ENCODE measurements at regions not wholly inside any gene's neighbourhood (a gene's known extent, or its start where the extent isn't known, plus 50 kb on each side); places are given as distances from the start of the nearest gene placed in this dataset.

- Histone ChIP-seq H3K36me3 (ENCODE audit: insufficient read depth, low read depth, low read length) (no peaks in the 10 kb centered on the region), H3K9me3 (ENCODE audit: insufficient read depth, low read depth, low read length) (no peaks in the 10 kb centered on the region), H3K9ac (ENCODE audit: low read depth, low read length) (no peak overlapping the region), H3K4me1 (ENCODE audit: insufficient read depth, low read length) (no peaks in the 10 kb centered on the region; the same call in 1 of the 2 replicates), H3K4me3 (ENCODE audit: low read length) (no peak overlapping the region), H3K27me3 (ENCODE audit: insufficient read depth, low read length) (no peaks in the 10 kb centered on the region), H3K27ac (ENCODE audit: low read length) (no peak overlapping the region)
Observed at GRCh38 chr3:178304758-178305467, 231.3 kb upstream of the KCNMB2 start.

GRCh38 chr3:178306432-178307115 is 229.7 kb upstream of the KCNMB2 start:
- H3K9ac ChIP-seq (ENCODE audit: low read depth, low read length) = no peak overlapping the region
- no peaks in the 10 kb centered on the region for H3K27me3 ChIP-seq (ENCODE audit: insufficient read depth, low read length)
- H3K4me3 ChIP-seq (ENCODE audit: low read length) = no peak overlapping the region
- H3K36me3 ChIP-seq (ENCODE audit: insufficient read depth, low read depth, low read length) = no peaks in the 10 kb centered on the region
- H3K9me3 ChIP-seq (ENCODE audit: insufficient read depth, low read depth, low read length) = no peaks in the 10 kb centered on the region
- H3K4me1 ChIP-seq (ENCODE audit: insufficient read depth, low read length) = no peaks in the 10 kb centered on the region
- H3K27ac ChIP-seq (ENCODE audit: low read length) = no peak overlapping the region

GRCh38 chr3:178308771-178309170 is 227.5 kb upstream of the KCNMB2 start:
- Histone ChIP-seq H3K27me3 (ENCODE audit: insufficient read depth, low read length) (no peaks in the 10 kb centered on the region), H3K9me3 (ENCODE audit: insufficient read depth, low read depth, low read length) (no peaks in the 10 kb centered on the region), H3K36me3 (ENCODE audit: insufficient read depth, low read depth, low read length) (no peaks in the 10 kb centered on the region), H3K4me1 (ENCODE audit: insufficient read depth, low read length) (no peaks in the 10 kb centered on the region), H3K4me3 (ENCODE audit: low read length) (no peak overlapping the region), H3K27ac (ENCODE audit: low read length) (no peak overlapping the region), H3K9ac (ENCODE audit: low read depth, low read length) (no peak overlapping the region)

GRCh38 chr3:178310949-178311348 is 225.3 kb upstream of the KCNMB2 start:
- Histone ChIP-seq H3K27ac (ENCODE audit: low read length) (no peak overlapping the region), H3K27me3 (ENCODE audit: insufficient read depth, low read length) (no peaks in the 10 kb centered on the region), H3K4me1 (ENCODE audit: insufficient read depth, low read length) (no peaks in the 10 kb centered on the region), H3K4me3 (ENCODE audit: low read length) (no peak overlapping the region), H3K9ac (ENCODE audit: low read depth, low read length) (no peak overlapping the region), H3K36me3 (ENCODE audit: insufficient read depth, low read depth, low read length) (no peaks in the 10 kb centered on the region), H3K9me3 (ENCODE audit: insufficient read depth, low read depth, low read length) (no peaks in the 10 kb centered on the region)

GRCh38 chr3:178313716-178314115 is 222.5 kb upstream of the KCNMB2 start:
- Histone ChIP-seq H3K27ac (ENCODE audit: low read length) (no peak overlapping the region), H3K9ac (ENCODE audit: low read depth, low read length) (no peak overlapping the region), H3K9me3 (ENCODE audit: insufficient read depth, low read depth, low read length) (no peaks in the 10 kb centered on the region), H3K36me3 (ENCODE audit: insufficient read depth, low read depth, low read length) (no peaks in the 10 kb centered on the region), H3K27me3 (ENCODE audit: insufficient read depth, low read length) (no peaks in the 10 kb centered on the region), H3K4me1 (ENCODE audit: insufficient read depth, low read length) (0 out of 2 replicates have a peak, but pooled peaks cover 4% of the 10 kb centered on the region), H3K4me3 (ENCODE audit: low read length) (no peak overlapping the region)

GRCh38 chr3:178318340-178318739 is 217.9 kb upstream of the KCNMB2 start:
- Histone ChIP-seq H3K4me1 (ENCODE audit: insufficient read depth, low read length) (peaks cover 9% of the 10 kb centered on the region), H3K27ac (ENCODE audit: low read length) (no peak overlapping the region), H3K36me3 (ENCODE audit: insufficient read depth, low read depth, low read length) (no peaks in the 10 kb centered on the region), H3K27me3 (ENCODE audit: insufficient read depth, low read length) (no peaks in the 10 kb centered on the region), H3K9me3 (ENCODE audit: insufficient read depth, low read depth, low read length) (no peaks in the 10 kb centered on the region), H3K4me3 (ENCODE audit: low read length) (no peak overlapping the region), H3K9ac (ENCODE audit: low read depth, low read length) (no peak overlapping the region)

- Histone ChIP-seq H3K9me3 (ENCODE audit: insufficient read depth, low read depth, low read length) (no peaks in the 10 kb centered on the region), H3K27me3 (ENCODE audit: insufficient read depth, low read length) (no peaks in the 10 kb centered on the region), H3K36me3 (ENCODE audit: insufficient read depth, low read depth, low read length) (no peaks in the 10 kb centered on the region), H3K27ac (ENCODE audit: low read length) (no peak overlapping the region), H3K9ac (ENCODE audit: low read depth, low read length) (no peak overlapping the region), H3K4me3 (ENCODE audit: low read length) (no peak overlapping the region), H3K4me1 (ENCODE audit: insufficient read depth, low read length) (peaks cover 9% of the 10 kb centered on the region)
Observed at GRCh38 chr3:178318941-178319816, 217.1 kb upstream of the KCNMB2 start.

- H3K27me3 ChIP-seq (ENCODE audit: insufficient read depth, low read length) = no peaks in the 10 kb centered on the region
- no peak overlapping the region for H3K27ac ChIP-seq (ENCODE audit: low read length)
- peaks cover 9% of the 10 kb centered on the region for H3K4me1 ChIP-seq (ENCODE audit: insufficient read depth, low read length)
- no peak overlapping the region for H3K4me3 ChIP-seq (ENCODE audit: low read length)
- no peaks in the 10 kb centered on the region for H3K36me3 ChIP-seq (ENCODE audit: insufficient read depth, low read depth, low read length)
- no peaks in the 10 kb centered on the region for H3K9me3 ChIP-seq (ENCODE audit: insufficient read depth, low read depth, low read length)
- H3K9ac ChIP-seq (ENCODE audit: low read depth, low read length) = no peak overlapping the region
Observed at GRCh38 chr3:178320456-178321351, 215.5 kb upstream of the KCNMB2 start.

GRCh38 chr3:178324356-178324755 is 211.9 kb upstream of the KCNMB2 start:
- no peak overlapping the region for H3K27ac ChIP-seq (ENCODE audit: low read length)
- no peaks in the 10 kb centered on the region for H3K36me3 ChIP-seq (ENCODE audit: insufficient read depth, low read depth, low read length)
- peaks cover under 1% of the 10 kb centered on the region; the same call in 1 of the 2 replicates for H3K4me1 ChIP-seq (ENCODE audit: insufficient read depth, low read length)
- H3K9ac ChIP-seq (ENCODE audit: low read depth, low read length) = no peak overlapping the region
- H3K9me3 ChIP-seq (ENCODE audit: insufficient read depth, low read depth, low read length) = no peaks in the 10 kb centered on the region
- no peaks in the 10 kb centered on the region for H3K27me3 ChIP-seq (ENCODE audit: insufficient read depth, low read length)
- no peak overlapping the region for H3K4me3 ChIP-seq (ENCODE audit: low read length)

GRCh38 chr3:178325330-178325729 is 210.9 kb upstream of the KCNMB2 start:
- no peaks in the 10 kb centered on the region for H3K9me3 ChIP-seq (ENCODE audit: insufficient read depth, low read depth, low read length)
- H3K9ac ChIP-seq (ENCODE audit: low read depth, low read length) = no peak overlapping the region
- no peaks in the 10 kb centered on the region for H3K27me3 ChIP-seq (ENCODE audit: insufficient read depth, low read length)
- H3K27ac ChIP-seq (ENCODE audit: low read length) = no peak overlapping the region
- H3K36me3 ChIP-seq (ENCODE audit: insufficient read depth, low read depth, low read length) = no peaks in the 10 kb centered on the region
- no peak overlapping the region for H3K4me3 ChIP-seq (ENCODE audit: low read length)
- no peaks in the 10 kb centered on the region for H3K4me1 ChIP-seq (ENCODE audit: insufficient read depth, low read length)

- Histone ChIP-seq H3K4me1 (ENCODE audit: insufficient read depth, low read length) (no peaks in the 10 kb centered on the region), H3K27ac (ENCODE audit: low read length) (no peak overlapping the region), H3K4me3 (ENCODE audit: low read length) (no peak overlapping the region), H3K36me3 (ENCODE audit: insufficient read depth, low read depth, low read length) (no peaks in the 10 kb centered on the region), H3K9ac (ENCODE audit: low read depth, low read length) (no peak overlapping the region), H3K9me3 (ENCODE audit: insufficient read depth, low read depth, low read length) (no peaks in the 10 kb centered on the region), H3K27me3 (ENCODE audit: insufficient read depth, low read length) (no peaks in the 10 kb centered on the region)
Observed at GRCh38 chr3:178329936-178330335, 206.3 kb upstream of the KCNMB2 start.
